ENCODE measurements at regions not wholly inside any gene's neighbourhood (a gene's known extent, or its start where the extent isn't known, plus 50 kb on each side); places are given as distances from the start of the nearest gene placed in this dataset.
"Not testable (repeated sequence)": the region's sequence is repeated elsewhere in the genome, so short reads cannot be mapped to it uniquely, and the experiment has no call there.

DNA sequence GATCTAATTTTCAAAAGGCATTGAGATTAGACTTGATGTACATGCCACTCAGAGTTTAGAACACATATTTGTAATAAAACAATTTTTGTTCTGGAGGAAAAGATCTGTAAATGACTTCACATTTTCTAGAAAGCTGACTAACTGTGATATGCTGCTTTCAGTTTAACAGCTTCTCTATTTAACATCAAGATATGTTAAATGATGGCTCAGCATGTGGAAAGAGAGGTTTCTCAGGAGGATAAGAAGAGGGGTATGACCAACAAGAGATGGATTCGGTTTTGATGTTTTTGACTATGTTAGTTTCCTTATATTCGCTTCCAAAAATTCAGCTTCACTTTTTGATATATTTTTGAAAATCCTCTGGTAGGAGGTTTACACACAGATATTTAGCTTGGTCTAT lies 698.7 kb downstream of the GLUD2 start:
- H3K36me3 ChIP-seq (ENCODE audit: control insufficient read depth in 2 of 2, extremely low read depth in 1 of 2, insufficient read depth in 2 of 2, low read length in 2 of 2) = no peaks in the 10 kb centered on the region
- no peaks in the 10 kb centered on the region for H3K27me3 ChIP-seq (ENCODE audit: control insufficient read depth, extremely low read depth, insufficient read depth, low read length)
- no peak for TF ChIP-seq EZH2 (IDR thresholded peaks at IDR 0.05; ENCODE audit: low read length)
- TF ChIP-seq, protein P1, sequence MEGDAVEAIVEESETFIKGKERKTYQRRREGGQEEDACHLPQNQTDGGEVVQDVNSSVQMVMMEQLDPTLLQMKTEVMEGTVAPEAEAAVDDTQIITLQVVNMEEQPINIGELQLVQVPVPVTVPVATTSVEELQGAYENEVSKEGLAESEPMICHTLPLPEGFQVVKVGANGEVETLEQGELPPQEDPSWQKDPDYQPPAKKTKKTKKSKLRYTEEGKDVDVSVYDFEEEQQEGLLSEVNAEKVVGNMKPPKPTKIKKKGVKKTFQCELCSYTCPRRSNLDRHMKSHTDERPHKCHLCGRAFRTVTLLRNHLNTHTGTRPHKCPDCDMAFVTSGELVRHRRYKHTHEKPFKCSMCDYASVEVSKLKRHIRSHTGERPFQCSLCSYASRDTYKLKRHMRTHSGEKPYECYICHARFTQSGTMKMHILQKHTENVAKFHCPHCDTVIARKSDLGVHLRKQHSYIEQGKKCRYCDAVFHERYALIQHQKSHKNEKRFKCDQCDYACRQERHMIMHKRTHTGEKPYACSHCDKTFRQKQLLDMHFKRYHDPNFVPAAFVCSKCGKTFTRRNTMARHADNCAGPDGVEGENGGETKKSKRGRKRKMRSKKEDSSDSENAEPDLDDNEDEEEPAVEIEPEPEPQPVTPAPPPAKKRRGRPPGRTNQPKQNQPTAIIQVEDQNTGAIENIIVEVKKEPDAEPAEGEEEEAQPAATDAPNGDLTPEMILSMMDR (optimal IDR thresholded peaks at IDR 0.05 in 1 of 3, IDR thresholded peaks at IDR 0.05 in 1 of 3, conservative IDR thresholded peaks at IDR 0.05 in 1 of 3; ENCODE audit: extremely low read depth in 1 of 3, insufficient read depth in 2 of 3, low read length in 3 of 3) = no peak
- no peaks in the 10 kb centered on the region for H3K9me1 ChIP-seq (ENCODE audit: control insufficient read depth, extremely low read depth, insufficient read depth, low read length)
- no peak overlapping the region for H3K9ac ChIP-seq (ENCODE audit: control insufficient read depth, extremely low read depth, insufficient read depth, low read length)
- H4K20me1 ChIP-seq (ENCODE audit: control insufficient read depth, extremely low read depth, insufficient read depth, low read length) = no peaks in the 10 kb centered on the region
- no peaks in the 10 kb centered on the region for H3K79me2 ChIP-seq (ENCODE audit: control insufficient read depth, insufficient read depth, low read length)
- H3K4me1 ChIP-seq (ENCODE audit: control insufficient read depth, extremely low read depth, insufficient read depth, low read length) = no peaks in the 10 kb centered on the region
- H3K27ac ChIP-seq (ENCODE audit: control insufficient read depth, insufficient read depth, low read length) = no peak overlapping the region
- dilution Hi-C loops (cut with MboI; ENCODE audit: extremely low pct_ligation_motif_present, low sequenced_read_pairs) = no loop called here
- H2AFZ ChIP-seq (ENCODE audit: control insufficient read depth, low read length) = no peak overlapping the region
- no peak overlapping the region for H3K4me3 ChIP-seq (ENCODE audit: control insufficient read depth in 2 of 3, extremely low read depth in 1 of 3, insufficient read depth in 2 of 3, low read depth in 1 of 3, low read length in 3 of 3)
- no peak overlapping the region for H3K4me2 ChIP-seq (ENCODE audit: control insufficient read depth, extremely low read depth, insufficient read depth, low read depth, low read length)
- FAIRE-seq (no peak), DNase-seq (ENCODE audit: low read depth, low spot score) (no peak)
- no peaks in the 10 kb centered on the region for H3K9me3 ChIP-seq (ENCODE audit: control insufficient read depth, low read depth, low read length)

DNA sequence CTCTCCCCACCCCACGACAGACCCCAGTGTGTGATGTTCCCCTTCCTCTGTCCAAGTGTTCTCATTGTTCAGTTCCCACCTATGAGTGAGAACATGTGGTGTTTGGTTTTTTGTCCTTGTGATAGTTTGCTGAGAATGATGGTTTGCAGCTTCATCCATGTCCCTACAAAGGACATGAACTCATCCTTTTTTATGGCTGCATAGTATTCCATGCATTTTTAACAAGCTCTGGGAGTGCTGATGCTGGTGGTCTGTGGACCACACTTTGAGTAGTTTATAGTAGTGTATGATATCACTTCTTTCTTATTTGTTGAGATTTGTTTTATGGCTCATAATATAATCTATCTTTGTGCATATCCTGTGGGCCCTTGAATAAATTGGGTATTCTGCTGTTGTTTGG lies 706.2 kb downstream of the GLUD2 start:
- H3K79me2 ChIP-seq (ENCODE audit: control insufficient read depth, insufficient read depth, low read length); H3K4me3 ChIP-seq (ENCODE audit: control insufficient read depth in 2 of 3, extremely low read depth in 1 of 3, insufficient read depth in 2 of 3, low read depth in 1 of 3, low read length in 3 of 3); H3K9ac ChIP-seq (ENCODE audit: control insufficient read depth, extremely low read depth, insufficient read depth, low read length); H3K27ac ChIP-seq (ENCODE audit: control insufficient read depth, insufficient read depth, low read length); H3K4me1 ChIP-seq (ENCODE audit: control insufficient read depth, extremely low read depth, insufficient read depth, low read length); H3K9me3 ChIP-seq (ENCODE audit: control insufficient read depth, low read depth, low read length); H3K9me1 ChIP-seq (ENCODE audit: control insufficient read depth, extremely low read depth, insufficient read depth, low read length); H4K20me1 ChIP-seq (ENCODE audit: control insufficient read depth, extremely low read depth, insufficient read depth, low read length); H3K27me3 ChIP-seq (ENCODE audit: control insufficient read depth, extremely low read depth, insufficient read depth, low read length); DNase-seq (ENCODE audit: low read depth, low spot score); H3K4me2 ChIP-seq (ENCODE audit: control insufficient read depth, extremely low read depth, insufficient read depth, low read depth, low read length); H3K36me3 ChIP-seq (ENCODE audit: control insufficient read depth in 2 of 2, extremely low read depth in 1 of 2, insufficient read depth in 2 of 2, low read length in 2 of 2); FAIRE-seq; dilution Hi-C loops (cut with MboI; ENCODE audit: extremely low pct_ligation_motif_present, low sequenced_read_pairs); H2AFZ ChIP-seq (ENCODE audit: control insufficient read depth, low read length): not testable (repeated sequence)

DNA sequence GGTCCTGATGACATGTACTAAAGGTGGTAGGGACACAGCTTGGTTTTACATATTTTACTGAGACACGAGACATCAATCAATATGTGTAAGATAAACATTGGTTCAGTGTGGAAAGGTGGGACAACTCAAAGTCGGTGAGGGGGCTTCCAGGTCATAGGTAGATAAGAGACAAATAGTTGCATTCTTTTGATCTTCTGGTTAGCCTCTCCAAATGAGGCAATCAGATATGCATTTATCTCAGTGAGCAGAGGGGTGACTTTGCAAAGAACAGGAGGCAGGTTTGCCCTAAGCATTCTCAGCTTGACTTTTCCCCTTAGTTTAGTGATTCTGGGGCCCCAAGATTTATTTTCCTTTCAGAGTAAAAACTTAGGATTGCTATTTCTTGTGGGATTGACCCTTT lies 706.9 kb downstream of the GLUD2 start:
- no peak overlapping the region for H3K4me2 ChIP-seq (ENCODE audit: control insufficient read depth, extremely low read depth, insufficient read depth, low read depth, low read length)
- H3K4me1 ChIP-seq (ENCODE audit: control insufficient read depth, extremely low read depth, insufficient read depth, low read length) = no peaks in the 10 kb centered on the region
- no peaks in the 10 kb centered on the region for H3K9me1 ChIP-seq (ENCODE audit: control insufficient read depth, extremely low read depth, insufficient read depth, low read length)
- no peaks in the 10 kb centered on the region for H3K9me3 ChIP-seq (ENCODE audit: control insufficient read depth, low read depth, low read length)
- no peak for FAIRE-seq
- TF ChIP-seq EZH2 (IDR thresholded peaks at IDR 0.05; ENCODE audit: low read length) = no peak
- TF ChIP-seq, protein P1 (optimal IDR thresholded peaks at IDR 0.05 in 1 of 3, IDR thresholded peaks at IDR 0.05 in 1 of 3, conservative IDR thresholded peaks at IDR 0.05 in 1 of 3; ENCODE audit: extremely low read depth in 1 of 3, insufficient read depth in 2 of 3, low read length in 3 of 3) = no peak
- no peaks in the 10 kb centered on the region for H3K79me2 ChIP-seq (ENCODE audit: control insufficient read depth, insufficient read depth, low read length)
- H3K4me3 ChIP-seq (ENCODE audit: control insufficient read depth in 2 of 3, extremely low read depth in 1 of 3, insufficient read depth in 2 of 3, low read depth in 1 of 3, low read length in 3 of 3) = no peak overlapping the region
- no peak overlapping the region for H2AFZ ChIP-seq (ENCODE audit: control insufficient read depth, low read length)
- H3K27me3 ChIP-seq (ENCODE audit: control insufficient read depth, extremely low read depth, insufficient read depth, low read length) = no peaks in the 10 kb centered on the region
- H3K27ac ChIP-seq (ENCODE audit: control insufficient read depth, insufficient read depth, low read length) = no peak overlapping the region
- dilution Hi-C loops (cut with MboI; ENCODE audit: extremely low pct_ligation_motif_present, low sequenced_read_pairs) = no loop called here
- no peaks in the 10 kb centered on the region for H4K20me1 ChIP-seq (ENCODE audit: control insufficient read depth, extremely low read depth, insufficient read depth, low read length)
- DNase-seq (ENCODE audit: low read depth, low spot score) = no peak
- H3K9ac ChIP-seq (ENCODE audit: control insufficient read depth, extremely low read depth, insufficient read depth, low read length) = no peak overlapping the region
- no peaks in the 10 kb centered on the region for H3K36me3 ChIP-seq (ENCODE audit: control insufficient read depth in 2 of 2, extremely low read depth in 1 of 2, insufficient read depth in 2 of 2, low read length in 2 of 2)

Measured in keratinocyte (primary cell).